CD4-positive, alpha-beta T cell treated with Interleukin-4 for 1 hour (primary cell): ENCODE measurements at regions not wholly inside any gene's neighbourhood (a gene's known extent, or its start where the extent isn't known, plus 50 kb on each side); places are given as distances from the start of the nearest gene placed in this dataset.
A peak's percentile ranks its signal among the peaks of the same experiment; 100 is the strongest.
"Not testable (repeated sequence)": the region's sequence is repeated elsewhere in the genome, so short reads cannot be mapped to it uniquely, and the experiment has no call there.

Experiments
- DNase-seq, 2 donors: peaks; one replicate each; pipeline ENCODE4 v3.0.0-alpha.2; 2020 to 2022

GRCh38 chr1:172717722-172718465 lies 59.0 kb downstream of the FASLG start:
- no peak for DNase-seq

GRCh38 chr1:172719066-172719627 lies 60.2 kb downstream of the FASLG start:
- no peak for DNase-seq

- DNase-seq, result peak in 1 of 2 donors; percentile 70
These were observed 60.8 kb downstream of the FASLG start for GRCh38 chr1:172719694-172720138.

DNA sequence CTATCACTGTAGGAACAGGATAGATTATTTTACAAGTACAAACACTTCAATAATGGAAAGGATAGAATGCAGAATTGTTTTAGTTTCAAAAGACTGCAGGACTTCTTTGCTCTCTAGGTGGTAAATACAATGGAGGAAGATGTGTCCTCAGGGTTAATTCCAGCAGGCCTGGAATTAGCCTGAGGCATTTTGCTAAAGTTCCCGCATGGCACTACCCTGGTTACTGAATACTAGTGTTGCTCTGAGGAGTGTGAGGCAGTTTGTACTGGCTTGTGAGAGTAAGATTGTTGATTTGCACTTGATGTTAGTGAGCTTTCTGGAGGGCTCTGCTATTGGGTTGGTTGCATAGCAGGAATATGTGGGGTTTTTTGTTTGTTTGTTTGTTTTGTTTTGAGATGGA lies 61.4 kb downstream of the FASLG start:
- no peak for DNase-seq

- DNase-seq, result no peak
These were observed 64.3 kb downstream of the FASLG start for GRCh38 chr1:172723251-172723650.

DNA sequence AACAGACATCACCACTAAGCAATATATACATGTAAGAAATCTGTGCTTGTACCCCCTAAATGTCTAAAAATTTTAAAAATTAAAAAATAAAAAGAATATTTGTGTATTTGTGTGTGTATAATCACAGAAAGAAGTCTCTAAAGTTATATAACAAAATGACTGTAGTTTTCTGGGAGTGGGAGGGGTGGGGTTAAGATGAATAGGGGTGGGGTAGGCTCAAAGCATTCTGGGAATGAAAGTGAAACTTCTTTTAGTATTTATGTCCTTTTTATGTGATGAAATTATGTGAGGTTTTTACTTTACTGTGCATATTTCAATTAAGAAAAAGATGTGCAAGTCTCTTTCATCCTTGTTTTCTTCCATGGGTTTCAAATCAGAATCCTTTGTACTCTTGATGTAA lies 65.3 kb downstream of the FASLG start:
- no peak for DNase-seq

- peak in 1 of 2 donors; percentile 24 for DNase-seq
These were observed 66.1 kb downstream of the FASLG start for GRCh38 chr1:172724765-172725613.

DNA sequence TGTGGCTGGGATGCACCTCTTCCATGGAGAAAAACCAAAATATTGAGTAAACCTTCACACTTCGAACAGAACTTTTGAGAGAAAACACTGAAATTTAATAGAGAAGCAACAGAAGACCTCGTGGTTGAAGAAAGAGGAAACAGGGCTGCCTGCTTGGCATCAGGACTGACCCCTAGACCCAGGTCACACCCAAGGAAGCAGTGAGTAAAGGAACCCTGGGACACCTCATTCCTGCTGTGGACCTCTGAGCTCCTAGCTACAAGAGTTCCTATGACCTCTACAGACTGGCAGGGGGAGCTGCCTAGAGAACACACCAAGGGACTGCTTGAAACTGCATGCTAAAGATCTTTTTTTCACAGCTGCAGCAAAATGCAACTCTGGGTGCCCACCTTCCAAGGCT lies 67.8 kb downstream of the FASLG start:
- DNase-seq, result peak in 1 of 2 donors; percentile 38

DNA sequence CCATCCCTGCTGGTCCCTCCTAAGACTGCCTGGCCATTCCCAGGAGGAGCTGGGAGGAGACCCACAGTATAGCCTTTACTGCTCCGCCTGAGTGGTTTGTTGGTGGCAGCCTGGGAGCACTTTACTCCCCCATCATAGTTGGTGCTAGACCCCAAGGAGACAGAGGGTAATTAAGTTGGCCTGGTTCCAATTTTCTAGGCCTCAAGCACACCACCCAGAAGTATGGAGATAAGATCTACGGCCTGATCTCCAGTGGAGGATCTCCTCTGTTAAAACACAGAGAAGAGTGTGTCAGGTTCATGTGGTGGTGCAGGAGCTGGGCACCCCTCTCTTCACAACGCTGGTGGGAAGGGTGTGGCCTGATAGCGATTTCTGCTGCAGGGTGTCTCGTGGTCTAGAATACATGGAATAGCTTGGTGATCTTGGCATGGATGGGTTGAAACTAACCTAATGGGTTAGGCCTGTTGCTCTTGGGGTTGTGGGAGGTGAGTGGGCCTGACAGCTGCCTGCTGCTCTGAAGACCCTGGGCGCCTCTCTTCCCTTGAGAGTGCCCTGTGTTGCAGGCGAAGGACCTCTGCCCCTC lies 68.5 kb downstream of the FASLG start:
- no peak for DNase-seq

DNA sequence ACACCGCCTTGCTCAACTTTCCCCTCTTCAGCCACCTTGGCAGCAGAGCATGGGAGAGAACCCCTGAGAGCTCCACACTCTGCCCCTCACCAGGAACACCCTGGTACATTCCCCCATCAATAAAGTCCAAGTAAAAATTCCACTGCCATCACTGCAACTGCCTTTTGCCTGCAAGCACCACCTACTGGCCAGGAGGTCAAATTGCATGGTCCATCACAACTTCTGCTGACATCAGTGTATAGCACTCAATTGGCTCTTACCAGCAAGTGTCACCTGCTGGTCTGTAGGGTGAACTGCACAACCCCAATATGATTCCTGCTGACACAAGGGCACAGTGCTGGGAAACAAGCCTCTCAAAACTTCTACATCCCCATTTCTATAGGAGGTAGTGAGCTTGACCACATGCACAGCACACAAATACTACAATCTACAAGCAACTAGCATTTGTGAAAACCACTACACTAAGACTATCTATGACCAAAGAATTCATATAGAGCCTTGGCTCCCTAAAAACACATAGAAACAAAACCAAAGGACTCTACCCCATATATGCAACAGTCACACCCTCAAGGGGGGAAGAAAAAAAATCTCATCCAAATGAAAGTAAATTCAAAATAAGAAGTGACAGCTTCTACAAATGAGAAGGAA lies 69.2 kb downstream of the FASLG start:
- peak; percentile 56 to 70 for DNase-seq

DNA sequence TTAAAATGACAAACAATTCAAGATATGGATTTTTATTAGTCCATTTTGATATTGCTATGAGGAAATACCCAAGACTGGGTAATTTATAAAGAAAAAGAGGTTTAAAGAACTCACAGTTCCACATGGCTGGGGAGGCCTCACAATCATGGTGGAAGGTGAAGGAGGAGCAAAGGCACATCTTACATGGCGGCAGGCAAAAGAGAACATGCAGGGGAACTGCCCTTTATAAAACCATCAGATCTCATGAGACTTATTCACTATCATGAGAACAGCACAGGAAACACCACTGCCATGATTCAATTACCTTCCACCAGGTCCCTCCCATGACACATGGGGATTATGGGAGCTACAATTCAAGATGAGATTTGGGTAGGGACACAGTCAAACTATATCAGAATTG lies 69.8 kb downstream of the FASLG start:
- DNase-seq, result not testable (repeated sequence)

GRCh38 chr1:172732427-172732826 lies 73.5 kb downstream of the FASLG start:
- DNase-seq, result no peak

GRCh38 chr1:172733815-172734214 lies 74.9 kb downstream of the FASLG start:
- no peak for DNase-seq

- no peak for DNase-seq
These were observed 79.5 kb downstream of the FASLG start for GRCh38 chr1:172738389-172738788.

GRCh38 chr1:172742599-172743500 lies 83.9 kb downstream of the FASLG start:
- DNase-seq, result peak in 1 of 2 donors; percentile 69

- peak; percentile 52 to 76 for DNase-seq
These were observed 86.1 kb downstream of the FASLG start for GRCh38 chr1:172745014-172745413.

DNA sequence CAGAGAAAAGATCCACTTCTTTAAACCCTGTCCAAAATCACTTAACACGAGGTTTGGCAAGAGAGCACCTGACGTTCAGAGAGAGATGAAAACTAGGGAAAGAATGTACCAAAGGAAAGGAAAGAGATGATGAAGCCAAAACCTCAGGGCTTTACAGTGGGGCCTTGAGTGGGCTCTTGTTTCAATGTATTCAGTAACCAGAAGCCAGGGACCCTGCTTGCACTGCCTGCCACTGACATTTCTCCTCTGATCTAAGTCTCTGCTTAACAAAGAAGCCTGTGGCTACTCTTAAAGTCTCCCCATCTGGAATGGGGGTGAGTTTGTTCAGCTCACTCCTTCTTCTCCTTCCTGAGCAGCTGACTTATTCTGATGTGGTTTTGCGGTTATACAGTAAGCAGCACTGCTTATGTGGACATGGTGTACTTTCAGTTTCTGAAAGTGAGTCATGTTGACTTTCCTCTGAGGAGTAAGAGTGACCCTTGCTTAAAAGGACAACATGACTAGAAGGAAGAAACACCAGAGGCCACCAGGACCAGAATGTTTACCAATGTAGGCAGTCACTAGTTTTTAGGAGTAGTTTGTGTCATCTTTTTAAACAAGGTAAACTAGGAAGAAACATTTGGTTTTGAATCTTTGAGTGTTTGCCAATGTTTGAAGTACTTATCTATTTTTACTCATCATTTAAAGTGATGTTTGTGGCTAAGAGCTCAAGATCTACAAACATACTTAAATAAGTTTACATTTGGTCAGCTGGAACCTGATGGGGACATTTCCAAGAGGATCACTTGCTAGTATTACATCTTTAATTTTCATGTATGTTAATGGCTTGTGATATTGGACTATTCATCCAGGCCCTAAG lies 87.4 kb downstream of the FASLG start:
- DNase-seq, result peak; percentile 58 to 81

GRCh38 chr1:172748201-172748600 lies 89.3 kb downstream of the FASLG start:
- no peak for DNase-seq

- no peak for DNase-seq
These were observed 92.8 kb downstream of the FASLG start for GRCh38 chr1:172751683-172752082.

- DNase-seq, result no peak
These were observed 95.1 kb downstream of the FASLG start for GRCh38 chr1:172753964-172754363.

- no peak for DNase-seq
These were observed 95.7 kb downstream of the FASLG start for GRCh38 chr1:172754609-172755008.
